ENCODE measurements at regions not wholly inside any gene's neighbourhood (a gene's known extent, or its start where the extent isn't known, plus 50 kb on each side); places are given as distances from the start of the nearest gene placed in this dataset.

GRCh38 chr16:35234679-35235078 lies 1775.3 kb downstream of the TP53TG3F start:
- H3K9me3 ChIP-seq (ENCODE audit: control insufficient read depth, insufficient read depth, low read length): peaks cover 14% of the 10 kb centered on the region; the same call in 1 of the 2 replicates
- H3K79me2 ChIP-seq (ENCODE audit: control insufficient read depth, low read length): no peaks in the 10 kb centered on the region
- H3K4me1 ChIP-seq (ENCODE audit: control insufficient read depth, low read length): no peaks in the 10 kb centered on the region
- no peaks in the 10 kb centered on the region for H3F3A ChIP-seq (ENCODE audit: control insufficient read depth, insufficient read depth)
- H4K20me1 ChIP-seq (ENCODE audit: control insufficient read depth, insufficient read depth, low read depth, low read length): no peaks in the 10 kb centered on the region
- H3K36me3 ChIP-seq (ENCODE audit: control insufficient read depth, low read length): no peaks in the 10 kb centered on the region
- no peak for TF ChIP-seq CTCF (IDR thresholded peaks at IDR 0.05; ENCODE audit: low read depth, low read length, poor library complexity, severe bottlenecking)
- TF ChIP-seq EZH2phosphoT487 (IDR thresholded peaks at IDR 0.05; ENCODE audit: borderline replicate concordance, low read length): no peak
- no peak overlapping the region for H3K4me3 ChIP-seq (ENCODE audit: low read length)
- no peaks in the 10 kb centered on the region for H3K9me2 ChIP-seq (replicated peaks; ENCODE audit: control insufficient read depth, low read length)
- H3K27ac ChIP-seq (ENCODE audit: low read depth, low read length): no peak overlapping the region
- no peak overlapping the region for H3K4me2 ChIP-seq (ENCODE audit: low read length)
- H3K27me3 ChIP-seq (ENCODE audit: control insufficient read depth, low read length): no peaks in the 10 kb centered on the region

GRCh38 chr16:35239561-35239960 lies 1780.1 kb downstream of the TP53TG3F start:
- H3K4me2 ChIP-seq (ENCODE audit: low read length): no peak overlapping the region
- H3K4me1 ChIP-seq (ENCODE audit: control insufficient read depth, low read length): no peaks in the 10 kb centered on the region
- no peak overlapping the region for H3K4me3 ChIP-seq (ENCODE audit: low read length)
- H3K9me3 ChIP-seq (ENCODE audit: control insufficient read depth, insufficient read depth, low read length): no peaks in the 10 kb centered on the region; the same call in 1 of the 2 replicates
- H3K36me3 ChIP-seq (ENCODE audit: control insufficient read depth, low read length): no peaks in the 10 kb centered on the region
- H3K79me2 ChIP-seq (ENCODE audit: control insufficient read depth, low read length): no peaks in the 10 kb centered on the region
- H3F3A ChIP-seq (ENCODE audit: control insufficient read depth, insufficient read depth): no peaks in the 10 kb centered on the region
- H3K9me2 ChIP-seq (replicated peaks; ENCODE audit: control insufficient read depth, low read length): no peaks in the 10 kb centered on the region
- no peaks in the 10 kb centered on the region for H4K20me1 ChIP-seq (ENCODE audit: control insufficient read depth, insufficient read depth, low read depth, low read length)
- TF ChIP-seq CTCF (IDR thresholded peaks at IDR 0.05; ENCODE audit: low read depth, low read length, poor library complexity, severe bottlenecking): no peak
- TF ChIP-seq EZH2phosphoT487 (IDR thresholded peaks at IDR 0.05; ENCODE audit: borderline replicate concordance, low read length): no peak
- no peaks in the 10 kb centered on the region for H3K27me3 ChIP-seq (ENCODE audit: control insufficient read depth, low read length)
- H3K27ac ChIP-seq (ENCODE audit: low read depth, low read length): no peak overlapping the region

GRCh38 chr16:35249051-35249450 lies 1789.6 kb downstream of the TP53TG3F start:
- no peaks in the 10 kb centered on the region for H3F3A ChIP-seq (ENCODE audit: control insufficient read depth, insufficient read depth)
- H3K36me3 ChIP-seq (ENCODE audit: control insufficient read depth, low read length): no peaks in the 10 kb centered on the region
- no peaks in the 10 kb centered on the region for H4K20me1 ChIP-seq (ENCODE audit: control insufficient read depth, insufficient read depth, low read depth, low read length)
- no peaks in the 10 kb centered on the region for H3K4me1 ChIP-seq (ENCODE audit: control insufficient read depth, low read length)
- H3K27me3 ChIP-seq (ENCODE audit: control insufficient read depth, low read length): no peaks in the 10 kb centered on the region
- TF ChIP-seq EZH2phosphoT487 (IDR thresholded peaks at IDR 0.05; ENCODE audit: borderline replicate concordance, low read length) (no peak), CTCF (IDR thresholded peaks at IDR 0.05; ENCODE audit: low read depth, low read length, poor library complexity, severe bottlenecking) (no peak)
- H3K4me2 ChIP-seq (ENCODE audit: low read length): no peak overlapping the region
- no peaks in the 10 kb centered on the region; the same call in 1 of the 2 replicates for H3K9me3 ChIP-seq (ENCODE audit: control insufficient read depth, insufficient read depth, low read length)
- no peak overlapping the region for H3K4me3 ChIP-seq (ENCODE audit: low read length)
- H3K9me2 ChIP-seq (replicated peaks; ENCODE audit: control insufficient read depth, low read length): no peaks in the 10 kb centered on the region
- H3K27ac ChIP-seq (ENCODE audit: low read depth, low read length): no peak overlapping the region
- no peaks in the 10 kb centered on the region for H3K79me2 ChIP-seq (ENCODE audit: control insufficient read depth, low read length)

Measured in DOHH2 (cell line).